Esophagus (tissue), 2 donors: ENCODE measurements at regions not wholly inside any gene's neighbourhood (a gene's known extent, or its start where the extent isn't known, plus 50 kb on each side); places are given as distances from the start of the nearest gene placed in this dataset.
"Not testable (repeated sequence)": the region's sequence is repeated elsewhere in the genome, so short reads cannot be mapped to it uniquely, and the experiment has no call there.

Experiments used
- H3K27ac ChIP-seq, 2 donors: one replicate each; pipeline ENCODE4 v1.5.1; 2013; ENCODE audit warnings: low read depth in 2 of 2, mild to moderate bottlenecking in 2 of 2, inconsistent platforms in 1 of 2, low read length in 1 of 2, moderate library complexity in 1 of 2
- H3K27me3 ChIP-seq, 2 donors: one replicate each; pipeline ENCODE4 v1.6.1; 2013; ENCODE audit warnings: low read length in 2 of 2, control low read depth in 1 of 2, mild to moderate bottlenecking in 1 of 2; ENCODE audit not compliant: insufficient read depth in 2 of 2, control insufficient read depth in 1 of 2
- H3K36me3 ChIP-seq, 2 donors: one replicate each; pipeline ENCODE4 v1.6.1; 2013; ENCODE audit warnings: low read length in 1 of 2; ENCODE audit not compliant: control insufficient read depth in 2 of 2, insufficient read depth in 2 of 2
- H3K4me1 ChIP-seq, 2 donors: one replicate each; pipeline ENCODE4 v1.6.1; 2013; ENCODE audit warnings: low read length in 1 of 2; ENCODE audit not compliant: control insufficient read depth in 2 of 2, insufficient read depth in 2 of 2
- H3K4me3 ChIP-seq, 2 donors: one replicate each; pipeline ENCODE4 v1.5.1; 2013; ENCODE audit warnings: low read length in 2 of 2, mild to moderate bottlenecking in 2 of 2, low read depth in 1 of 2, moderate library complexity in 1 of 2
- H3K9me3 ChIP-seq, 2 donors: one replicate each; pipeline ENCODE4 v1.6.1; 2013; ENCODE audit warnings: mild to moderate bottlenecking in 2 of 2, low read depth in 1 of 2, low read length in 1 of 2, moderate library complexity in 1 of 2; ENCODE audit not compliant: control insufficient read depth in 2 of 2, insufficient read depth in 1 of 2
- WGBS, 2 donors: extraction: QIAGEN DNeasy Blood & Tissue Kit; methylation state at CpG; one replicate each; pipeline ENCODE4 v1.1.7; 2013; 5-methylcytosine and 5-hydroxymethylcytosine counted together
- donor health status: healthy with polysubstance abuse.
- donor health status: Bipolar disorder and iron deficiency.

- H3K4me1 ChIP-seq, H3K4me3 ChIP-seq, H3K36me3 ChIP-seq, H3K9me3 ChIP-seq, H3K27me3 ChIP-seq, H3K27ac ChIP-seq: not testable (repeated sequence)
- WGBS, 2 donors: 89 to 97% methylated on average over 1 of the region's 1 CpG
Observed at GRCh38 chr7:26424319-26424718, 132.7 kb downstream of the SNX10 start.

GRCh38 chr7:26425655-26426054 lies 134.0 kb downstream of the SNX10 start:
- 69 to 73% methylated on average over 1 of the region's 1 CpG for WGBS, 2 donors
- Histone ChIP-seq H3K27ac (no peak overlapping the region), H3K9me3 (no peaks in the 10 kb centered on the region), H3K4me3 (no peak overlapping the region), H3K36me3 (no peaks in the 10 kb centered on the region), H3K4me1 (no peaks in the 10 kb centered on the region), H3K27me3 (no peaks in the 10 kb centered on the region)

- no peak overlapping the region for H3K4me3 ChIP-seq
- 77 to 82% methylated on average over 5 of the region's 5 CpGs for WGBS, 2 donors
- no peak overlapping the region for H3K27ac ChIP-seq
- H3K27me3 ChIP-seq: no peaks in the 10 kb centered on the region
- H3K36me3 ChIP-seq: no peaks in the 10 kb centered on the region
- H3K4me1 ChIP-seq: no peaks in the 10 kb centered on the region
- H3K9me3 ChIP-seq: no peaks in the 10 kb centered on the region
Observed at GRCh38 chr7:26426096-26426495, 134.4 kb downstream of the SNX10 start.

- Histone ChIP-seq H3K9me3 (no peaks in the 10 kb centered on the region), H3K27ac (no peak overlapping the region), H3K4me3 (no peak overlapping the region), H3K36me3 (no peaks in the 10 kb centered on the region), H3K27me3 (no peaks in the 10 kb centered on the region), H3K4me1 (no peaks in the 10 kb centered on the region)
- WGBS, 2 donors: 81 to 85% methylated on average over 3 of the region's 3 CpGs
Observed at GRCh38 chr7:26428571-26428970, 136.9 kb downstream of the SNX10 start.

GRCh38 chr7:26429168-26429567 lies 137.5 kb downstream of the SNX10 start:
- no peaks in the 10 kb centered on the region for H3K27me3 ChIP-seq
- no peaks in the 10 kb centered on the region for H3K4me1 ChIP-seq
- H3K27ac ChIP-seq: no peak overlapping the region
- H3K9me3 ChIP-seq: no peaks in the 10 kb centered on the region
- H3K4me3 ChIP-seq: no peak overlapping the region
- WGBS, 2 donors: 72 to 74% methylated on average over 5 of the region's 5 CpGs
- no peaks in the 10 kb centered on the region for H3K36me3 ChIP-seq

- H3K36me3 ChIP-seq: no peaks in the 10 kb centered on the region
- H3K27ac ChIP-seq: no peak overlapping the region
- H3K4me3 ChIP-seq: no peak overlapping the region
- H3K27me3 ChIP-seq: no peaks in the 10 kb centered on the region
- no peaks in the 10 kb centered on the region for H3K4me1 ChIP-seq
- 69 to 84% methylated on average over 3 of the region's 3 CpGs for WGBS, 2 donors
- no peaks in the 10 kb centered on the region for H3K9me3 ChIP-seq
Observed at GRCh38 chr7:26434974-26435373, 143.3 kb downstream of the SNX10 start.

DNA sequence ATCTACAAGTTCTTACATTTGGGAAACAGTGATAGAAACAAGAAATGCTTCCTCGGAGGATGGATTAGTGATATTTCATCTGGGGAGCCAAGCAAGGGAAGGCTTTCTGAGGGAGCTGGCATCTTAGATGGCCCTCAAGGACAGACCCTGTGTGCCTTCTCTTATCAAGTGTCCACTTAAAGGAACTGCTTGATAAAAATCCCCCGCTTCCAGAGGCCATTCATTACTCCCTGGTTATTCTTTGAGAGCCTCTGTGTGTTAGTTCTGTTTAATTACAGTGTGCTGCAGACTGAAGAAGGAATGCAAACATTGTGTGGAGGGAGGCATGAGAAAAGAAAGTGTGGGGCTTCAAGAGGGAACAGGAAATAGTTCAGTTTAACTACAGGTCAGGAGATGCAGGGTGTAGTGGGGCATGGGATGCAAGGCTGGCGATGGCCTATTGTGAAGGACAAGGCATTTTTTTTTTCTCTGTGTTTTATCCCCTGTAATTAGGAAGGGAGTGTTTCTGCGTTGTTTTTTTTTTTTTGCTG lies 145.4 kb downstream of the SNX10 start:
- no peak overlapping the region for H3K4me3 ChIP-seq
- no peak overlapping the region for H3K27ac ChIP-seq
- no peaks in the 10 kb centered on the region for H3K9me3 ChIP-seq
- no peaks in the 10 kb centered on the region for H3K36me3 ChIP-seq
- H3K27me3 ChIP-seq: peaks cover 0 to 2% of the 10 kb centered on the region in 2 donors
- WGBS, 2 donors: 81% methylated on average over 4 of the region's 4 CpGs
- no peaks in the 10 kb centered on the region for H3K4me1 ChIP-seq

DNA sequence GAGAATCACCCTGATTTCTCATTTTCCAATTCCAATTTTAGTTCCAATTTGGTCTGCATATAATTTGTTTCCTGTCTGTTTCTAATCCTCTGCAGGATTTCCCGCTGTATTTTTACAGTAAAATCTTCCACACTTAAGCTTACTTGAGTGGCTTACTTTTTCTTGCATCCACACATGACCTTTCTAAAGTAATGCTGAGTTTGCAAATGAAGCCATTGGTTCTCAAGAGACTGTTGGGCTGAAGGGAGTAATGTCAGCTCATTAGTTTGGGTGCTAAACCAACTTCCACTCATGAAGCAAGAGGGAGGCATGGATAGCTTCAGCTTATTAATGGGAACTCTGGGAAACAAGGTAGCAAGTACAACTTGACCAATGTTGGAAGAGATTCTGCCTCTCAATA lies 146.4 kb downstream of the SNX10 start:
- Histone ChIP-seq H3K4me1 (no peaks in the 10 kb centered on the region), H3K36me3 (no peaks in the 10 kb centered on the region), H3K4me3 (no peak overlapping the region), H3K9me3 (peaks cover 0 to 2% of the 10 kb centered on the region in 2 donors), H3K27me3 (peaks cover 0 to 2% of the 10 kb centered on the region in 2 donors), H3K27ac (no peak overlapping the region)
- WGBS, 2 donors: 86 to 87% methylated on average over 1 of the region's 1 CpG

DNA sequence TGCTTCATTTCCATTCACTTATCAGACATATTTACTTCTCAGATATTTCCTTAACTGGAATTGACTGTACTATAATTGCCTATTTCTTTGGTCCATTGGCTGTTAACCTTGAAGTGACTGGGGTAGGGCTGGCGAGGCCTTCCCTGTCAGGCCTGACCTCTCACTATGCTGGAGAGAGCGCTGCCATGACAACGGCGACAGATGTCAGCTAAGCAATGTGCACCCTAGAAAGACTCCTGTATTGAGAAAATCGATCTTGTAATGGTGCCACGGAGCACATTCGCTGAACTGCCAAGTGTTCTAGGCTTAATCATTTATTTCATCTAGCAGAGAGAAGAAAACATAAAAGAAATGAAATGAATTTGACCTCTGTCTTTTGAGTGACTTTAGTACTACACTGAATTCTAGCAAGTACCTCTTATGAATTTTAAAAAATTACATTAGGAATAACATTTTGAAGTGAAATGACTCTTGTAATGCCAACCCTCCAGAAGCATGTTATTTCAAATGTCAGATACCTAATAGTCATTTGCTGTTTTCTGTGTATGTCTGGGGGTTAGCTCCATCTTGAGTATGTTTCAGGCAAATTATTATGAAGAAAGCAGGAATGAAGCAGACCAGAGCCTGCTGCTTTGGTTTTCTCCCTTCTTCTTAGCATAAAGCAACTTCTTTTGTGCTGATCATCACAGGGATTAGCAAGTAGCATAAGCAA lies 148.0 kb downstream of the SNX10 start:
- no peaks in the 10 kb centered on the region for H3K36me3 ChIP-seq
- H3K27me3 ChIP-seq: peaks cover 0 to 2% of the 10 kb centered on the region in 2 donors
- peaks cover 0 to 2% of the 10 kb centered on the region in 2 donors for H3K9me3 ChIP-seq
- no peak overlapping the region for H3K4me3 ChIP-seq
- 83 to 85% methylated on average over 7 of the region's 7 CpGs for WGBS, 2 donors
- no peak overlapping the region for H3K27ac ChIP-seq
- no peaks in the 10 kb centered on the region for H3K4me1 ChIP-seq
